ENCODE measurements at regions not wholly inside any gene's neighbourhood (a gene's known extent, or its start where the extent isn't known, plus 50 kb on each side); places are given as distances from the start of the nearest gene placed in this dataset.

DNA sequence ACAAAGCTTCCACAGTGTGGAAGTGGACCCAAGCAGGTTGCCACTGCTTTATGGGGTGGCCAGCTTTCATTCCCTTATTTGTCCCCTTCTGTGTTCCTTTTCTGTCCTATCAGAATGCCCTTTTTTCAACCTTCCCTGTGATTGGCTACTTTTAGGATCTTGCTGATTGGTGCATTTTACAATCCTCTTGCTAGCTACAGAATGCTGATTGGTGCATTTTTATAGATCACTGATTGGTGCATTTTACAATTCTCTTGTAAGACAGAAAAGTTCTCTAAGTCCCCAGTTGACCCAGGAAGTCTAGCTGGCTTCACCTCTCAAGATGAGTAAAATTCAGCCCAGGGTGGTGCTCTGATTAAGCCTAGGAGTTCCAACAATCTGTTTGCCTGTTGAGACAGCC, 157.2 kb upstream of the ERCC6L2 start:
- Histone ChIP-seq H3K36me3 (ENCODE audit: control insufficient read depth, insufficient read depth, low read length) (no peaks in the 10 kb centered on the region), H3K27me3 (ENCODE audit: control insufficient read depth, insufficient read depth, low read length) (no peaks in the 10 kb centered on the region), H3K4me3 (ENCODE audit: low read depth, low read length) (no peak overlapping the region)
- ChIA-PET CTCF (interaction anchor here (0.6 to 2.0 kb wide), 2 partner anchors 9 to 450 kb away, joined by 3 to 6 read pairs; no protein-coding TSS in a partner anchor), POLR2A (no interaction called here)
- TF ChIP-seq, protein P1, sequence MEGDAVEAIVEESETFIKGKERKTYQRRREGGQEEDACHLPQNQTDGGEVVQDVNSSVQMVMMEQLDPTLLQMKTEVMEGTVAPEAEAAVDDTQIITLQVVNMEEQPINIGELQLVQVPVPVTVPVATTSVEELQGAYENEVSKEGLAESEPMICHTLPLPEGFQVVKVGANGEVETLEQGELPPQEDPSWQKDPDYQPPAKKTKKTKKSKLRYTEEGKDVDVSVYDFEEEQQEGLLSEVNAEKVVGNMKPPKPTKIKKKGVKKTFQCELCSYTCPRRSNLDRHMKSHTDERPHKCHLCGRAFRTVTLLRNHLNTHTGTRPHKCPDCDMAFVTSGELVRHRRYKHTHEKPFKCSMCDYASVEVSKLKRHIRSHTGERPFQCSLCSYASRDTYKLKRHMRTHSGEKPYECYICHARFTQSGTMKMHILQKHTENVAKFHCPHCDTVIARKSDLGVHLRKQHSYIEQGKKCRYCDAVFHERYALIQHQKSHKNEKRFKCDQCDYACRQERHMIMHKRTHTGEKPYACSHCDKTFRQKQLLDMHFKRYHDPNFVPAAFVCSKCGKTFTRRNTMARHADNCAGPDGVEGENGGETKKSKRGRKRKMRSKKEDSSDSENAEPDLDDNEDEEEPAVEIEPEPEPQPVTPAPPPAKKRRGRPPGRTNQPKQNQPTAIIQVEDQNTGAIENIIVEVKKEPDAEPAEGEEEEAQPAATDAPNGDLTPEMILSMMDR (IDR thresholded peaks at IDR 0.05; ENCODE audit: insufficient read depth, low read depth, low read length) = no peak
- no peak for DNase-seq (ENCODE audit: low read depth)

DNA sequence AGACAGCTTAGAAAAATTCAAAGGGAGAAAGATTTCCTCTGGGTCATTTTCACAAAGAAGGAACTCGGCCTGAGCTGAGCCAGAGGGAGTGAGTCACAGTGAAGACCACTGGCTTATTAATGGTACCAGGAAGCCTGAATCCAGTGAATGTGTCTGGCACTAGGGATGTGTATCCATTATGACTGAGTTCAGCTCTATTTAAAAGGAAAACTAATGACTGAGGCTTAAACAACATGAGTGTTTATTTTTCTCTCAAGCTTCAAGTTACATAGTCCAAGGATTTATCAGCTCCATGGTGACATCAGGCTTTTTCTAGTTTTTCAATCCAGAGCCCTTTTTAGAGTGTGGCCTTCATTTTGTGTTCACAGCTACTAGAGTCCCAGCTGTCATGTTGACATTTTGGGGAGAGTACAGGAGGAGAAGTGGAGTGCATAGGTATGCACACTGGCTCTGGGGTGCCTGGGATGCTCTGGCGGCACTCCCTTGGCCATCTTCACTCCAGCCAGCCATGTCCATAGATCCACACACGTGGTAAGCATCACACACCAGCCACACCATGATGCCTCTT, 159.5 kb upstream of the ERCC6L2 start:
- H3K36me3 ChIP-seq (ENCODE audit: control insufficient read depth, insufficient read depth, low read length) = no peaks in the 10 kb centered on the region
- H3K27me3 ChIP-seq (ENCODE audit: control insufficient read depth, insufficient read depth, low read length) = no peaks in the 10 kb centered on the region
- no peak overlapping the region for H3K4me3 ChIP-seq (ENCODE audit: low read depth, low read length)
- no peak for DNase-seq (ENCODE audit: low read depth)
- ChIA-PET POLR2A (no interaction called here), CTCF (interaction anchor here (0.9 kb wide), 1 partner anchor 12 kb away, joined by 3 read pairs; no protein-coding TSS in a partner anchor)
- TF ChIP-seq, protein P1 (IDR thresholded peaks at IDR 0.05; ENCODE audit: insufficient read depth, low read depth, low read length) = no peak

DNA sequence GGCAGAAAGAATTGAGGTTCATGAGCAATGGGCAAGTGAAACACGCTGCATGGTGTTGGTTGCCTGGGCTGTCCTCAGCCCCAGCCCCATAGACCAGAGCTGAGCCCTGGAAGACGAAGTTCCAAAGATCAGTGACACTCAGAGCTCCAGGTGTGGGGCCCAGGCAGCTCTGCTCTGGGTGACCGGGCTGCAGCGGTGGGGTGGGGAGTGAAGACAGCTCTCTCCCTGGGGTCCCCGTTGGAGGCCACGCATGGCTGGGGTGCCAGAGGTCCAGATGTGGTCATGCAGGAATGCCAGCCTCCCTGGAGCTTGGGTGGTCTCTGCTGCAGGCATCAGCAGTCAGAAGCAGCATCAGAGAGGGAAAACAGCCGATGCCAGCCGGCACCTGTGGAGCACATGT, 165.0 kb upstream of the ERCC6L2 start:
- peaks cover 2% of the 10 kb centered on the region; the same call in 1 of the 2 replicates for H3K27me3 ChIP-seq (ENCODE audit: control insufficient read depth, insufficient read depth, low read length)
- no peak for DNase-seq (ENCODE audit: low read depth)
- ChIA-PET CTCF (interaction anchor here (0.8 to 1.3 kb wide), 2 partner anchors 17 to 26 kb away, joined by 3 read pairs; no protein-coding TSS in a partner anchor), POLR2A (no interaction called here)
- no peaks in the 10 kb centered on the region for H3K36me3 ChIP-seq (ENCODE audit: control insufficient read depth, insufficient read depth, low read length)
- TF ChIP-seq, protein P1 (IDR thresholded peaks at IDR 0.05; ENCODE audit: insufficient read depth, low read depth, low read length) = no peak
- H3K4me3 ChIP-seq (ENCODE audit: low read depth, low read length) = no peak overlapping the region

DNA sequence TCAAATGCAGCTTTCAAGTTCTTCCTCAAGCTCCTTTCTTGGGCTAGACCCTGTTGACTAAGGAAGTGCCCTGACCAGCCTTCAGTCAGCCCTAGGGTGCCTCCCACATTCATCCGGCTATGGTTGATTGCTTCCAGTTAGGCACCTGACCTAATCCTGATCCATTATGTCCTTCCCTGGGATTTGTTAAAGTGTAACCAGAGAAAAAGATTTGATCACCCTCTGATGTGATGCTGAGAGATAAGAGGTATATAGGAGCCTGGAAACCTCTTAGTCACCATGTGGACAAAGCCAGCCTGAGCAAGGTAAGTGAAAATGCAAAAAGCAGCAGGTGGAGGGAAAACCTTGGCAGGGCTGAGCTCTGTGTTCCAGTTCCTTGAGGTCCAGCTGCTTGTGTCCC, 178.8 kb upstream of the ERCC6L2 start:
- no peak for DNase-seq (ENCODE audit: low read depth)
- POLR2A ChIA-PET = no interaction called here
- H3K4me3 ChIP-seq (ENCODE audit: low read depth, low read length) = no peak overlapping the region
- no peaks in the 10 kb centered on the region; the same call in 1 of the 2 replicates for H3K27me3 ChIP-seq (ENCODE audit: control insufficient read depth, insufficient read depth, low read length)
- no peaks in the 10 kb centered on the region for H3K36me3 ChIP-seq (ENCODE audit: control insufficient read depth, insufficient read depth, low read length)
- CTCF ChIA-PET = interaction anchor here (2.4 kb wide), 1 partner anchor 536 kb away, joined by 5 read pairs; no protein-coding TSS in a partner anchor
- TF ChIP-seq, protein P1 (IDR thresholded peaks at IDR 0.05; ENCODE audit: insufficient read depth, low read depth, low read length) = no peak

DNA sequence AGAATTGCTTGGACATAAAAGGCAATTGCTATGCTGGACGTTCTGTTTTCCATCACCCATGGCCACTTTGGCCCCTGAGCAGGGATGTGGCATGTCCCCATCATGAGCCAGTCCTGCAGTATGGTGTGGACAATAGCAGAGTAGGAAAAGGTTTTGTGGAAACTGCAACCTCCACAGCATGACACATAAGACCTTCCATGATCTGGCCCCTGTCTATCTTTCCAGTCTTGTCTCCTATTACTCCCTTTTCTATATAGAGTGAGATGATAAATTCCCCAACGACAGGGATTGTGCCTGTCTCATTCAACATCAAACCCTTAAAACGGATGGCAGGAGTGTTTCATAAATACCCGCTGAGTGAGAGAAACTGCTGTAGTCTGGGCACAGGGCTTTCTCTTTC, 174.7 kb upstream of the PTCH1 start:
- no peak overlapping the region for H3K4me3 ChIP-seq (ENCODE audit: low read depth, low read length)
- CTCF ChIA-PET = no interaction called here
- POLR2A ChIA-PET = no interaction called here
- no peaks in the 10 kb centered on the region for H3K36me3 ChIP-seq (ENCODE audit: control insufficient read depth, insufficient read depth, low read length)
- no peaks in the 10 kb centered on the region; the same call in 1 of the 2 replicates for H3K27me3 ChIP-seq (ENCODE audit: control insufficient read depth, insufficient read depth, low read length)
- TF ChIP-seq, protein P1 (IDR thresholded peaks at IDR 0.05; ENCODE audit: insufficient read depth, low read depth, low read length) = no peak
- no peak for DNase-seq (ENCODE audit: low read depth)

All from BJ (cell line).